NT2/D1 (cell line): ENCODE measurements at regions not wholly inside any gene's neighbourhood (a gene's known extent, or its start where the extent isn't known, plus 50 kb on each side); places are given as distances from the start of the nearest gene placed in this dataset.

Experiments used
- DNase-seq: peaks from one replicate; pipeline ENCODE4 v3.0.0-alpha.2; 2011; ENCODE audit warnings: low read depth, low spot score
- H3K27me3 ChIP-seq: 2 replicates; pipeline ENCODE4 v1.6.0; 2011; ENCODE audit warnings: mild to moderate bottlenecking; ENCODE audit not compliant: insufficient read length, insufficient read depth
- H3K36me3 ChIP-seq: 2 replicates; pipeline ENCODE4 v1.6.1; 2011; ENCODE audit warnings: mild to moderate bottlenecking, low read length, mixed read lengths; ENCODE audit not compliant: insufficient read depth, insufficient read length
- H3K4me1 ChIP-seq: 2 replicates; pipeline ENCODE4 v1.5.1; 2011; ENCODE audit not compliant: insufficient read depth, insufficient read length
- H3K4me3 ChIP-seq: 2 replicates; pipeline ENCODE4 v1.5.1; 2011; ENCODE audit warnings: low read depth; ENCODE audit not compliant: insufficient read length
- H3K9ac ChIP-seq: 2 replicates; pipeline ENCODE4 v1.6.0; 2011; ENCODE audit warnings: low read depth; ENCODE audit not compliant: insufficient read length
- H3K9me3 ChIP-seq: 2 replicates; pipeline ENCODE4 v1.5.1; 2011; ENCODE audit warnings: mild to moderate bottlenecking, low read length; ENCODE audit not compliant: insufficient read depth
- SUZ12 ChIP-seq: IDR thresholded peaks from 2 replicates; pipeline ENCODE4 v1.6.1; 2011; ENCODE audit not compliant: insufficient read length, insufficient read depth; ENCODE audit errors: extremely low read depth
- YY1 ChIP-seq: IDR thresholded peaks from 2 replicates; pipeline ENCODE4 v1.6.1; 2011; ENCODE audit not compliant: insufficient read length, insufficient read depth
- ZNF274 ChIP-seq: IDR thresholded peaks from 2 replicates; pipeline ENCODE4 v1.6.1; 2011; ENCODE audit warnings: mild to moderate bottlenecking, low read depth, low read length

GRCh38 chr15:38164507-38164906, 88.1 kb upstream of the SPRED1 start:
- H3K9me3 ChIP-seq: no peaks in the 10 kb centered on the region
- no peak overlapping the region for H3K4me3 ChIP-seq
- DNase-seq: no peak
- no peaks in the 10 kb centered on the region for H3K27me3 ChIP-seq
- no peaks in the 10 kb centered on the region for H3K36me3 ChIP-seq
- H3K4me1 ChIP-seq: no peaks in the 10 kb centered on the region
- TF ChIP-seq YY1 (no peak), ZNF274 (no peak), SUZ12 (no peak)
- H3K9ac ChIP-seq: no peak overlapping the region

- Histone ChIP-seq H3K4me3 (no peak overlapping the region), H3K9ac (no peak overlapping the region), H3K9me3 (no peaks in the 10 kb centered on the region), H3K36me3 (no peaks in the 10 kb centered on the region), H3K27me3 (no peaks in the 10 kb centered on the region), H3K4me1 (no peaks in the 10 kb centered on the region)
- no peak for DNase-seq
- TF ChIP-seq SUZ12: no peak
Observed at GRCh38 chr15:38168467-38169070, 84.1 kb upstream of the SPRED1 start.

- Histone ChIP-seq H3K9me3 (no peaks in the 10 kb centered on the region), H3K4me1 (no peaks in the 10 kb centered on the region), H3K9ac (no peak overlapping the region), H3K36me3 (no peaks in the 10 kb centered on the region), H3K27me3 (no peaks in the 10 kb centered on the region), H3K4me3 (no peak overlapping the region)
- no peak for DNase-seq
- no peak for TF ChIP-seq YY1
- no peak for TF ChIP-seq SUZ12
- TF ChIP-seq ZNF274: no peak
Observed at GRCh38 chr15:38171973-38172372, 80.7 kb upstream of the SPRED1 start.

GRCh38 chr15:38174691-38175090, 77.9 kb upstream of the SPRED1 start:
- no peak for DNase-seq
- Histone ChIP-seq H3K4me3 (no peak overlapping the region), H3K27me3 (no peaks in the 10 kb centered on the region), H3K9ac (no peak overlapping the region), H3K36me3 (no peaks in the 10 kb centered on the region), H3K9me3 (no peaks in the 10 kb centered on the region), H3K4me1 (no peaks in the 10 kb centered on the region)
- no peak for TF ChIP-seq SUZ12
- TF ChIP-seq YY1: no peak
- TF ChIP-seq ZNF274: no peak

GRCh38 chr15:38176155-38176554, 76.5 kb upstream of the SPRED1 start:
- Histone ChIP-seq H3K36me3 (no peaks in the 10 kb centered on the region), H3K9me3 (no peaks in the 10 kb centered on the region), H3K9ac (no peak overlapping the region), H3K27me3 (no peaks in the 10 kb centered on the region), H3K4me1 (no peaks in the 10 kb centered on the region), H3K4me3 (no peak overlapping the region)
- no peak for DNase-seq
- TF ChIP-seq SUZ12: no peak
- no peak for TF ChIP-seq YY1
- no peak for TF ChIP-seq ZNF274

GRCh38 chr15:38176691-38177090, 75.9 kb upstream of the SPRED1 start:
- Histone ChIP-seq H3K9me3 (no peaks in the 10 kb centered on the region), H3K27me3 (no peaks in the 10 kb centered on the region), H3K36me3 (no peaks in the 10 kb centered on the region), H3K4me1 (no peaks in the 10 kb centered on the region), H3K4me3 (no peak overlapping the region), H3K9ac (no peak overlapping the region)
- DNase-seq: no peak
- TF ChIP-seq SUZ12 (no peak), ZNF274 (no peak), YY1 (no peak)

GRCh38 chr15:38182900-38183299, 69.7 kb upstream of the SPRED1 start:
- no peak overlapping the region for H3K4me3 ChIP-seq
- H3K9me3 ChIP-seq: no peaks in the 10 kb centered on the region
- H3K4me1 ChIP-seq: no peaks in the 10 kb centered on the region
- H3K9ac ChIP-seq: no peak overlapping the region
- TF ChIP-seq SUZ12: no peak
- TF ChIP-seq YY1: no peak
- no peak for TF ChIP-seq ZNF274
- DNase-seq: no peak
- H3K27me3 ChIP-seq: no peaks in the 10 kb centered on the region
- no peaks in the 10 kb centered on the region for H3K36me3 ChIP-seq

GRCh38 chr15:38186507-38186906, 66.1 kb upstream of the SPRED1 start:
- no peaks in the 10 kb centered on the region for H3K27me3 ChIP-seq
- no peak for DNase-seq
- no peaks in the 10 kb centered on the region for H3K36me3 ChIP-seq
- H3K9ac ChIP-seq: no peak overlapping the region
- no peak overlapping the region for H3K4me3 ChIP-seq
- TF ChIP-seq SUZ12 (no peak), YY1 (no peak)
- no peaks in the 10 kb centered on the region for H3K9me3 ChIP-seq
- no peaks in the 10 kb centered on the region for H3K4me1 ChIP-seq
